Peyer's patch (tissue), 4 donors: ENCODE measurements at regions not wholly inside any gene's neighbourhood (a gene's known extent, or its start where the extent isn't known, plus 50 kb on each side); places are given as distances from the start of the nearest gene placed in this dataset.

Experiments
- CTCF ChIP-seq, 6 experiments: fragments of 450-650 bp in 4 of 6; fragments of 200-600 bp in 2 of 6; sonication (generic) in 1 of 6; IDR thresholded peaks; one replicate each; pipeline ENCODE4 v1.5.1; 2017 to 2019; ENCODE audit warnings: antibody characterized with exemption in 6 of 6, mild to moderate bottlenecking in 3 of 6, moderate library complexity in 1 of 6
- POLR2A ChIP-seq, 2 donors: fragments of 450-650 bp; IDR thresholded peaks; one replicate each; pipeline ENCODE4 v1.5.1; 2017; ENCODE audit warnings: antibody characterized with exemption in 2 of 2, mild to moderate bottlenecking in 2 of 2, moderate library complexity in 2 of 2

GRCh38 chr4:11514003-11514402 is 85.3 kb upstream of the HS3ST1 start:
- TF ChIP-seq CTCF (IDR thresholded peaks at IDR 0.05) (no peak), POLR2A (IDR thresholded peaks at IDR 0.05) (no peak)
